ENCODE measurements at regions not wholly inside any gene's neighbourhood (a gene's known extent, or its start where the extent isn't known, plus 50 kb on each side); places are given as distances from the start of the nearest gene placed in this dataset.

DNA sequence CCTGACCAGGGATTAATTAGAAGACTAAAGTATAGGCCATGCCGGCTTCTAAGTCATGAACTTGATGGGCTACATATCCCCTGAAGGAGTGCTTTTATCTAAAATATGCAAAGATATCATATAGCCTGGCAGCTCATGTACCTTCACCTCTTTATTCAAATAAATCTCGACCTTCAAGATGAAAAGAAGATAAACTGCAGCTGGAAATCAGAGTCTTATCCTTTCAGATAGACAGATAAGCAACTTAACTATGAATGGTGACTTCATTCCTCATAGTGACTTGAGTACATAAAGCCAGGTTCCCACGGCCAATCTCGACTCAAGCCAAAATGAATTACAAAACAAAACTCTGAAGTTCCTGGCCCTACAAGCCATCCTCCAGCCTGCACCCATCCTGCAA lies 165.3 kb upstream of the KLHL29 start:
- TF ChIP-seq POLR2A (IDR thresholded peaks at IDR 0.05) (no peak), POLR2AphosphoS5 (IDR thresholded peaks at IDR 0.05) (no peak), CTCF (IDR thresholded peaks at IDR 0.05) (no peak), EP300 (IDR thresholded peaks at IDR 0.05) (no peak)
- Histone ChIP-seq H3K4me1 (no peaks in the 10 kb centered on the region), H3K27ac (no peak overlapping the region), H3K4me3 (no peak overlapping the region), H3K9me3 (peaks cover 0 to 9% (median 0%) of the 10 kb centered on the region in 4 donors), H3K36me3 (no peaks in the 10 kb centered on the region), H3K27me3 (no peaks in the 10 kb centered on the region)
- intact Hi-C loops (cut with DNase I; ENCODE audit: low total_unique reads) = no loop called here
- 31 to 41% (median 40%) methylated on average over 4 of the region's 4 CpGs for WGBS, 5 donors
- DNase-seq = no peak

DNA sequence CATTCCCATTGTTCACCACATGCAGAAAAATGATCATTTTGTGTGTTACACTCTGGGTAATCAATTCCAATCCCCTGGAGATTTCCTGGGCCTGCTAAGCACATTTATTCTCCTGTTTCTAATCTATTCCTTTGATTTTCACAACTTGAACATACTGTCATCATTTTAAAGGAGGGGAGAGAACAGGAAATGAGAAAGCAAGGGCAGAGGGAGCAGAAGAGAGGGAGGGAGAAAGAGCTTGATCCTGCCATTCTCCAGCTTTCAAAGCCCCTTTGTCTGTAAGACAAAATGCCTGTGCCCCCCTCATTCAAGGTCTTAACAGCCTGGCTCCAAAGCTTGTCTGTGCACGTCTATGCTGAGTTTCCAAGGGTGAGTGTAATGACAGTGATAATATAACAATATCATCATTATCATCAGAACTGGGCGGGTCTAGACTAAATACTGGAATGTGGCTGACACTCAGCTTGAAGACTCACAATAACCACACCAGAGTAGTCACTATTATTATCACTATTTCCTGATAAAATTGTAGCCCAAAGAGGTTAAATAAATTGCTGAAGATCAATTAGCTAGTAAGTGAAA lies 164.4 kb upstream of the KLHL29 start:
- intact Hi-C loops (cut with DNase I; ENCODE audit: low total_unique reads) = no loop called here
- no peak for DNase-seq
- WGBS, 5 donors = 63 to 70% (median 67%) methylated on average over 2 of the region's 2 CpGs
- H3K27ac ChIP-seq = no peak overlapping the region
- H3K4me1 ChIP-seq = no peaks in the 10 kb centered on the region
- H3K27me3 ChIP-seq = no peaks in the 10 kb centered on the region
- peaks cover 0 to 4% (median 0%) of the 10 kb centered on the region in 4 donors for H3K9me3 ChIP-seq
- no peaks in the 10 kb centered on the region for H3K36me3 ChIP-seq
- no peak overlapping the region for H3K4me3 ChIP-seq
- TF ChIP-seq CTCF (IDR thresholded peaks at IDR 0.05) = no peak
- TF ChIP-seq POLR2AphosphoS5 (IDR thresholded peaks at IDR 0.05) = no peak
- TF ChIP-seq POLR2A (IDR thresholded peaks at IDR 0.05) = no peak
- no peak for TF ChIP-seq EP300 (IDR thresholded peaks at IDR 0.05)

- no peaks in the 10 kb centered on the region for H3K9me3 ChIP-seq
- H3K4me3 ChIP-seq = no peak overlapping the region
- DNase-seq = no peak
- no peaks in the 10 kb centered on the region for H3K27me3 ChIP-seq
- H3K4me1 ChIP-seq = no peaks in the 10 kb centered on the region
- intact Hi-C loops (cut with DNase I; ENCODE audit: low total_unique reads) = no loop called here
- WGBS, 5 donors = 69 to 89% (median 81%) methylated on average over 5 of the region's 5 CpGs
- TF ChIP-seq CTCF (IDR thresholded peaks at IDR 0.05) = no peak
- TF ChIP-seq EP300 (IDR thresholded peaks at IDR 0.05) = no peak
- no peak for TF ChIP-seq POLR2A (IDR thresholded peaks at IDR 0.05)
- no peak for TF ChIP-seq POLR2AphosphoS5 (IDR thresholded peaks at IDR 0.05)
- H3K36me3 ChIP-seq = no peaks in the 10 kb centered on the region
- no peak overlapping the region for H3K27ac ChIP-seq
These were observed 163.7 kb upstream of the KLHL29 start for GRCh38 chr2:23221236-23221635.

DNA sequence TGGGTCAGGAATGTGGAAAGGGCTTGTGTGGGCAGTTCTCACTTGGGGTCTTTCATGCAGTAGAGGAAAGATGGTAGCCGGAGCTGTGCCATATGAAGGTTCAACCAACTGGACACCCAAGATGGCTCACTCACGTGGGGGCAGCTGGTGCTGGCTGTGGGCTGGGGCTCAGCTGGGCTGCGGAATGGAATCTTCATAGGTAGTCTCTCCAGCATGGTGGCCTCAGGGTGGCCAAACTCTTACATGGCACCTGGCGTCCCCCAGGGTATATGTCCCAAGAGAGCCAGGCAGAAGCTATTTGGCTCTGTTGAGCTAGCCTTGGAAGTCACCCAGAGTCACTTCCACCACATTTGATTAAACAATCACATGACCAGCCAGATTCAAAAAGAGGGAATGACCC lies 163.1 kb upstream of the KLHL29 start:
- TF ChIP-seq POLR2A (IDR thresholded peaks at IDR 0.05) (no peak), CTCF (IDR thresholded peaks at IDR 0.05) (no peak), EP300 (IDR thresholded peaks at IDR 0.05) (no peak)
- no peak for DNase-seq
- Histone ChIP-seq H3K4me3 (no peak overlapping the region), H3K27ac (no peak overlapping the region), H3K4me1 (no peaks in the 10 kb centered on the region), H3K9me3 (no peaks in the 10 kb centered on the region), H3K36me3 (no peaks in the 10 kb centered on the region), H3K27me3 (no peaks in the 10 kb centered on the region)
- intact Hi-C loops (cut with DNase I; ENCODE audit: low total_unique reads) = no loop called here
- 76 to 97% (median 88%) methylated on average over 3 to 4 of the region's 4 CpGs for WGBS, 5 donors
